WTC11 (cell line): ENCODE measurements at regions not wholly inside any gene's neighbourhood (a gene's known extent, or its start where the extent isn't known, plus 50 kb on each side); places are given as distances from the start of the nearest gene placed in this dataset.

Source experiments
- STAT6 ChIP-seq: sonication (generic); formaldehyde crosslinking; conservative IDR thresholded peaks from 2 replicates; pipeline ENCODE4 v1.8.1; 2023; ENCODE audit warnings: mild to moderate bottlenecking, low read depth, missing genetic modification reagents, moderate library complexity
- TF ChIP-seq, protein P1 (sequence below): sonication (generic); formaldehyde crosslinking; IDR thresholded peaks from 2 replicates; pipeline ENCODE4 v1.8.0; 2022; ENCODE audit warnings: mild to moderate bottlenecking, missing genetic modification reagents

DNA sequence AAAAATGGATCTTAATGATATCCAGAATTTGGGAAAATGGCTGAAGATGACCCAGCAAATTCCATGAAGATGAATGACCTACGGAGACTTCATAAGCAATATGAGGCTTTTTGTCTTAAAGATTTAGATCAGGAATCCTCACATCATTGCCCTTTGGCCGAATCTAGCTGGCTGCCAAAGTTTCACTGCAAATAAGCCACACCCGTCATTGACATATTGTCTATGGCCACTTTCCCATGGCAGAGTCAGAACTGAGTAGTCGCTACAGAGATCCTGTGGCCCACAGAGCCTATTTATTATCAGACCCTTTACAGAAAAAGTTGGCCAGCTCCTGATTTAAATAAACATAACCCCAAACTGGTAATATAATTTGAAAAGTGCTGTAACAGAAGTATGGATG is 307.4 kb upstream of the RARB start:
- TF ChIP-seq, protein P1, sequence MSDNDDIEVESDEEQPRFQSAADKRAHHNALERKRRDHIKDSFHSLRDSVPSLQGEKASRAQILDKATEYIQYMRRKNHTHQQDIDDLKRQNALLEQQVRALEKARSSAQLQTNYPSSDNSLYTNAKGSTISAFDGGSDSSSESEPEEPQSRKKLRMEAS (CRISPR knock-in tag) = no peak
- TF ChIP-seq STAT6 = no peak
